Psoas muscle (tissue), 7 donors: ENCODE measurements at regions not wholly inside any gene's neighbourhood (a gene's known extent, or its start where the extent isn't known, plus 50 kb on each side); places are given as distances from the start of the nearest gene placed in this dataset.

Experiments used
- ATAC-seq, 4 donors: fragments of 200-7000 bp; cut with Tn5 transposase; one replicate each; pipeline ENCODE4 v1.9.1; 2020; ENCODE audit warnings: moderate library complexity in 3 of 4, mild to moderate bottlenecking in 2 of 4
- DNase-seq, 2 donors: peaks; one replicate each; pipeline ENCODE4 v3.0.0-alpha.2; 2020
- H3K27ac ChIP-seq: fragments of 200-600 bp; one replicate; pipeline ENCODE4 v1.8.0; 2022
- H3K27me3 ChIP-seq, 3 donors: fragments of 200-600 bp in 1 of 3; one replicate each; pipeline versions ENCODE4 v1.6.1 to v1.8.0; 2013 to 2022; ENCODE audit warnings: low read length in 2 of 3, mild to moderate bottlenecking in 2 of 3, moderate library complexity in 1 of 3; ENCODE audit not compliant: insufficient read depth in 3 of 3
- H3K36me3 ChIP-seq, 2 donors: fragments of 200-600 bp in 1 of 2; one replicate each; pipeline versions ENCODE4 v1.6.1 to v1.8.0; 2013 to 2022; ENCODE audit warnings: low read depth in 1 of 2, mild to moderate bottlenecking in 1 of 2, moderate library complexity in 1 of 2; ENCODE audit not compliant: insufficient read depth in 1 of 2
- H3K4me1 ChIP-seq: fragments of 200-600 bp; one replicate; pipeline ENCODE4 v1.8.0; 2022
- H3K4me3 ChIP-seq: fragments of 200-600 bp; one replicate; pipeline ENCODE4 v1.8.0; 2022; ENCODE audit warnings: mild to moderate bottlenecking
- H3K9me3 ChIP-seq: fragments of 200-600 bp; one replicate; pipeline ENCODE4 v1.8.0; 2022
- CTCF ChIP-seq: fragments of 200-600 bp; IDR thresholded peaks from one replicate; pipeline ENCODE4 v1.8.0; 2022; ENCODE audit warnings: antibody characterized with exemption
- WGBS, 3 donors: extraction: QIAGEN DNeasy Blood & Tissue Kit; methylation state at CpG; one replicate each; pipeline versions ENCODE4 v1.1.6 to v1.1.7; 2013; 5-methylcytosine and 5-hydroxymethylcytosine counted together
- intact Hi-C, 2 donors: fragments of 100-400 bp; cut with DNase I; formaldehyde crosslinking; loops; one replicate each; pipeline versions ENCODE4 v1.11.0 to v1.14.2; 2022
- donor health status: healthy with polysubstance abuse.
- donor health status: DM: no; HTN: no; CAD: no; lungs with moderate emphysema.
- donor health status: Bipolar disorder and iron deficiency.
- donor health status: healthy.
- donor health status: DM: yes; HTN: yes; CAD: no.
- donor health status: DM: no; HTN: no; CAD: no.
- donor health status: DM: yes; HTN: yes; CAD: no.

- Histone ChIP-seq H3K4me3 (no peak overlapping the region), H3K4me1 (no peaks in the 10 kb centered on the region), H3K27me3 (peaks cover 0 to 2% (median 0%) of the 10 kb centered on the region in 3 donors), H3K36me3 (no peaks in the 10 kb centered on the region), H3K27ac (no peak overlapping the region), H3K9me3 (no peaks in the 10 kb centered on the region)
- ATAC-seq (no peak), DNase-seq (no peak)
- intact Hi-C loops = no loop called here
- no peak for TF ChIP-seq CTCF
- 83 to 91% (median 85%) methylated on average over 4 of the region's 4 CpGs for WGBS, 3 donors
These were observed 106.8 kb downstream of the EDEM1 start for GRCh38 chr3:5294356-5294755.

- DNase-seq (no peak), ATAC-seq (no peak)
- Histone ChIP-seq H3K27me3 (peaks cover 0 to 2% (median 0%) of the 10 kb centered on the region in 3 donors), H3K36me3 (no peaks in the 10 kb centered on the region), H3K9me3 (no peaks in the 10 kb centered on the region), H3K4me3 (no peak overlapping the region), H3K27ac (no peak overlapping the region), H3K4me1 (no peaks in the 10 kb centered on the region)
- TF ChIP-seq CTCF = no peak
- WGBS, 3 donors = 70 to 76% (median 74%) methylated on average over 1 of the region's 1 CpG
- intact Hi-C loops = no loop called here
These were observed 107.7 kb downstream of the EDEM1 start for GRCh38 chr3:5295191-5295690.

GRCh38 chr3:5296362-5296761, 108.9 kb downstream of the EDEM1 start:
- no peak for DNase-seq
- Histone ChIP-seq H3K9me3 (no peaks in the 10 kb centered on the region), H3K27ac (no peak overlapping the region), H3K4me3 (no peak overlapping the region), H3K27me3 (peaks cover 0 to 2% (median 0%) of the 10 kb centered on the region in 3 donors), H3K36me3 (no peaks in the 10 kb centered on the region), H3K4me1 (no peaks in the 10 kb centered on the region)
- intact Hi-C loops = no loop called here
- WGBS, 3 donors = 42 to 54% (median 44%) methylated on average over 2 of the region's 2 CpGs
- TF ChIP-seq CTCF = no peak
- ATAC-seq = no peak

- no peaks in the 10 kb centered on the region for H3K9me3 ChIP-seq
- intact Hi-C loops = no loop called here
- ATAC-seq (no peak), DNase-seq (no peak)
- 16 to 62% (median 34%) methylated on average over 1 of the region's 1 CpG for WGBS, 3 donors
- peaks cover 0 to 2% (median 0%) of the 10 kb centered on the region in 3 donors for H3K27me3 ChIP-seq
- no peak overlapping the region for H3K27ac ChIP-seq
- H3K4me3 ChIP-seq = no peak overlapping the region
- no peak for TF ChIP-seq CTCF
- H3K4me1 ChIP-seq = no peaks in the 10 kb centered on the region
- no peaks in the 10 kb centered on the region for H3K36me3 ChIP-seq
These were observed 110.4 kb downstream of the EDEM1 start for GRCh38 chr3:5297895-5298294.

GRCh38 chr3:5298453-5298852, 110.9 kb downstream of the EDEM1 start:
- intact Hi-C loops = no loop called here

More at GRCh38 chr3:5298453-5298852, 110.9 kb downstream of the EDEM1 start:
- TF ChIP-seq CTCF = no peak
- H3K4me1 ChIP-seq = no peaks in the 10 kb centered on the region
- no peak overlapping the region for H3K4me3 ChIP-seq
- no peaks in the 10 kb centered on the region for H3K36me3 ChIP-seq
- DNase-seq (no peak), ATAC-seq (no peak)
- no peaks in the 10 kb centered on the region for H3K9me3 ChIP-seq
- peaks cover 0 to 2% (median 0%) of the 10 kb centered on the region in 3 donors for H3K27me3 ChIP-seq
- WGBS, 3 donors = 56 to 71% (median 61%) methylated on average over 3 of the region's 3 CpGs
- H3K27ac ChIP-seq = no peak overlapping the region
